Adrenal gland (tissue), 9 donors: ENCODE measurements at regions not wholly inside any gene's neighbourhood (a gene's known extent, or its start where the extent isn't known, plus 50 kb on each side); places are given as distances from the start of the nearest gene placed in this dataset.

ENCODE experiments used
- DNase-seq, 7 donors: peaks; one replicate each; pipeline ENCODE4 v3.0.0-alpha.2; 2019 to 2020
- H3K27ac ChIP-seq, 5 donors: fragments of 200-600 bp; sonication (generic) in 4 of 5; 1 replicate in 3 of 5; 2 replicates in 2 of 5; pipeline versions ENCODE4 v1.5.1 to v1.8.0; 2016 to 2020; ENCODE audit warnings: mild to moderate bottlenecking in 1 of 5
- H3K27me3 ChIP-seq: fragments of 200-600 bp; 2 replicates; pipeline ENCODE4 v1.8.0; 2021
- H3K36me3 ChIP-seq, 2 donors: fragments of 200-600 bp; replicated peaks in 1 of 2; 1 replicate in 1 of 2; 2 replicates in 1 of 2; pipeline versions ENCODE4 v1.5.1 to v1.8.0; 2018 to 2022
- H3K4me1 ChIP-seq, 2 donors: fragments of 200-600 bp; replicated peaks in 1 of 2; 1 replicate in 1 of 2; 2 replicates in 1 of 2; pipeline versions ENCODE4 v1.5.1 to v1.8.0; 2018 to 2021
- H3K4me3 ChIP-seq, 4 donors: fragments of 200-600 bp; sonication (generic) in 3 of 4; one replicate each; pipeline ENCODE4 v1.5.1; 2016 to 2018
- H3K9me3 ChIP-seq, 3 donors: fragments of 200-600 bp; sonication (generic) in 1 of 3; replicated peaks in 1 of 3; 1 replicate in 2 of 3; 2 replicates in 1 of 3; pipeline versions ENCODE4 v1.5.1 to v1.8.0; 2016 to 2021
- CTCF ChIP-seq, 6 experiments: fragments of 450-650 bp in 4 of 6; fragments of 200-600 bp in 2 of 6; sonication (generic) in 1 of 6; IDR thresholded peaks; 1 replicate in 5 of 6; 2 replicates in 1 of 6; pipeline versions ENCODE4 v1.5.1 to v1.8.0; 2016 to 2021; ENCODE audit warnings: antibody characterized with exemption in 6 of 6, mild to moderate bottlenecking in 2 of 6, moderate library complexity in 1 of 6
- POLR2A ChIP-seq, 2 donors: fragments of 450-650 bp; IDR thresholded peaks; one replicate each; pipeline ENCODE4 v1.6.1; 2017; ENCODE audit warnings: antibody characterized with exemption in 2 of 2, mild to moderate bottlenecking in 2 of 2, moderate library complexity in 1 of 2
- WGBS, 4 donors: extraction: QIAGEN DNeasy Blood & Tissue Kit in 2 of 4; methylation state at CpG; one replicate each; pipeline versions ENCODE4 v1.1.5 to v1.1.7; 2013 to 2017; 5-methylcytosine and 5-hydroxymethylcytosine counted together
- intact Hi-C, 2 donors: fragments of 100-400 bp; cut with DNase I; formaldehyde crosslinking; loops; one replicate each; pipeline versions ENCODE4 v1.14.1 to v1.15.0; 2022 to 2023
- donor health status: healthy with polysubstance abuse.
- donor health status: Bipolar disorder and iron deficiency.
- donor health status: DM: yes; HTN: yes; CAD: no.
- donor health status: DM: no; HTN: no; CAD: no.
- donor health status: DM: no; HTN: no; CAD: no.

DNA sequence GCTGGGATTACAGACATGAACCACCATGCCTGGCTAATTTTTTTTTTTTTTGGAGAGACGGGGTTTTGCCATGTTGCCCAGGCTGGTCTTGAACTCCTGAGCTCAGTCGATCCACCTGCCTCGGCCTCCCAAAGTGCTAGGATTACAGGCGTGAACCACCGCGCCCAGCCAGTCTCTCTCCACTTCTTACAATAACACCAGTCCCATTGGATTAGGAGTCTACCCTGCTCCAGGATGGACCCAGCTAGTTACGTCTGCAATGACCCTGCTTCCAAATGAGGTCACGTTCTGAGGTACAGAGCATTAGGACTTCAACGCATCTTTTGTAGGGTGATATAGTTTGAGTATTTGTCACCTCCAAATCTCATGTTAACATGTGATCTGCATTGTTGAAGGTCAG, 146.9 kb upstream of the MYLIP start:
- intact Hi-C loops = no loop called here
- Histone ChIP-seq H3K4me3 (no peak overlapping the region), H3K36me3 (no peaks in the 10 kb centered on the region), H3K4me1 (no peaks in the 10 kb centered on the region), H3K27me3 (no peaks in the 10 kb centered on the region), H3K27ac (no peak overlapping the region), H3K9me3 (no peaks in the 10 kb centered on the region)
- TF ChIP-seq CTCF (IDR thresholded peaks at IDR 0.05) = no peak
- TF ChIP-seq POLR2A (IDR thresholded peaks at IDR 0.05) = no peak
- WGBS, 4 donors = 90 to 99% (median 92%) methylated on average over 9 of the region's 9 CpGs
- no peak for DNase-seq

DNA sequence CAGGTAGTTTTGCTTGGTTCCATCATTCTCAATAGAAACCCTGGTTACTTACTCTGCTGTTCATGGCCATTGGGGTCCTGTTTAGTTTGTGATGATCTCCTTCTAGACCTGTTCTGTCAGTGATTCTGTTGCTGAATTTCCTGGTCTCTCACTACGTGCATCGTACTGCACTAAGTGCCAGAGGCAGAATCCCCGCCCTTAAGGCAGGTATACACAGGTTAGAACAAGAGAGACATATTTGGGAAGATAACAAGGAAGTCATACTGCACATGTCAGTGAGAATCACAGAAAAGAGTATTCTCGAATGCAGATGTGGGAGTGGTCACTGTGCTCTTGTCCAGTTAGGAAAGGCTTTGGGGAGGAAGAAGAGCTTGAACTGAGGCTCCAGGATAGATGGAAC, 148.1 kb upstream of the MYLIP start:
- Histone ChIP-seq H3K4me1 (no peaks in the 10 kb centered on the region), H3K36me3 (no peaks in the 10 kb centered on the region), H3K4me3 (no peak overlapping the region), H3K9me3 (no peaks in the 10 kb centered on the region), H3K27me3 (no peaks in the 10 kb centered on the region), H3K27ac (no peak overlapping the region)
- WGBS, 4 donors = 87 to 91% (median 88%) methylated on average over 4 of the region's 4 CpGs
- no peak for DNase-seq
- TF ChIP-seq POLR2A (IDR thresholded peaks at IDR 0.05) (no peak), CTCF (IDR thresholded peaks at IDR 0.05) (no peak)
- intact Hi-C loops = no loop called here

DNA sequence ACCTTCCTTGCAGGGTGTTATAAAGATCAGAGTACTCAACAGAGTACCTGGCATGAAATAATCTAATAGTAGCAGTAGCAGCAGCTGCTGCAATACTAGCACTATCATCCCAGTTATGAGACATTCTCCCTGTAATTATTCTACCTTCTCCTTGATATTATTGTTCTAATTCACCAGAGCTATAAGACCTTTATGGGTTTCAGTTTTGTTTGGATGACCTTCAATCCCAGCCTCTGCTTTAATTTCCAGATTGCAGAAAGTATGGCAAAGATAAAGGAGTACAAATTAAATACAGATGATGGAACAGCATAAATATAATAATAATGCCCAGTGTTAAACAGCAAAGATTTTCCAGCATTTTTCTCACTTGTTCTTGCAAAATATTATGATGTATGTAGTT, 150.5 kb upstream of the MYLIP start:
- Histone ChIP-seq H3K4me1 (no peaks in the 10 kb centered on the region), H3K36me3 (no peaks in the 10 kb centered on the region), H3K27me3 (no peaks in the 10 kb centered on the region), H3K9me3 (no peaks in the 10 kb centered on the region), H3K4me3 (no peak overlapping the region), H3K27ac (no peak overlapping the region)
- intact Hi-C loops = no loop called here
- no peak for TF ChIP-seq CTCF (IDR thresholded peaks at IDR 0.05)
- no peak for DNase-seq

GRCh38 chr6:15977050-15977449, 151.8 kb upstream of the MYLIP start:
- intact Hi-C loops = no loop called here
- WGBS, 4 donors = 92 to 97% (median 96%) methylated on average over 2 of the region's 2 CpGs
- no peak overlapping the region for H3K4me3 ChIP-seq
- no peak for TF ChIP-seq POLR2A (IDR thresholded peaks at IDR 0.05)
- no peaks in the 10 kb centered on the region for H3K27me3 ChIP-seq
- no peaks in the 10 kb centered on the region for H3K9me3 ChIP-seq
- no peaks in the 10 kb centered on the region for H3K36me3 ChIP-seq
- no peak for DNase-seq
- H3K27ac ChIP-seq = no peak overlapping the region
- no peaks in the 10 kb centered on the region for H3K4me1 ChIP-seq

DNA sequence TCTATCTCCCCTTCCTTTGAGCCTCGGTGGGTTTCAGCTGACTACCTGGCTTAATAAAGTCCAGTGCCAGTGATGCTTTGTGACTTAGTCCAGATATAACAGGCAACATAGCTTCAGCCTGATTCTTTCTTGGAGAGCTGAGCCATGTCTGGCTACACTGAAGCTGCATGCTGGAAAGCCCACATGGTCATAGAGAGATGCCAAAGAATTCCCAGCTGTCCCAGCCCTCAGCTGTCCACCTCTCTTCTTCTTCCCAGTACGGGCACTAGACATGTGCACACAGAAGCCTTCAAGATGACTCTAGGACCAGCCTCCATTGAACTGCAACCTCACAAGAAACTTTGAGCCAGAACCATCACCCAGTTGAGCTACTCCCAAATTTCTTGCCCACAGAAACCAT, 154.1 kb upstream of the MYLIP start:
- 89 to 94% (median 93%) methylated on average over 2 of the region's 2 CpGs for WGBS, 4 donors
- H3K9me3 ChIP-seq = no peaks in the 10 kb centered on the region
- intact Hi-C loops = no loop called here
- no peak for DNase-seq
- H3K36me3 ChIP-seq = no peaks in the 10 kb centered on the region
- no peaks in the 10 kb centered on the region for H3K4me1 ChIP-seq
- TF ChIP-seq POLR2A (IDR thresholded peaks at IDR 0.05) (no peak), CTCF (IDR thresholded peaks at IDR 0.05) (no peak)
- H3K4me3 ChIP-seq = no peak overlapping the region
- no peaks in the 10 kb centered on the region for H3K27me3 ChIP-seq
- no peak overlapping the region for H3K27ac ChIP-seq
